PC-3 (cell line): ENCODE measurements at regions not wholly inside any gene's neighbourhood (a gene's known extent, or its start where the extent isn't known, plus 50 kb on each side); places are given as distances from the start of the nearest gene placed in this dataset.

Experiments used
- ATAC-seq: fragments of 200-7000 bp; cut with Tn5 transposase; 2 replicates; pipeline ENCODE4 v1.9.1; 2020; ENCODE audit warnings: mild to moderate bottlenecking, moderate library complexity
- BruUV-seq: library from RNA; stranded (reverse); fragments of 400-500 nt; replicated peaks from 2 replicates; lab custom pipeline; 2021; lab: Mats Ljungman, UMichigan
- CTCF ChIA-PET: fragments of 300-600 bp; sonication (Branson Sonifier 250); formaldehyde crosslinking; loops from one replicate; lab custom pipeline; 2022; ENCODE audit warnings: antibody characterized with exemption; lab: Charles Lee
- POLR2A ChIA-PET: fragments of 300-600 bp; sonication (Branson Sonifier 250); formaldehyde crosslinking; loops from one replicate; lab custom pipeline; 2022; ENCODE audit warnings: antibody characterized with exemption; ENCODE audit not compliant: unreplicated experiment; lab: Charles Lee
- DNase-seq: peaks from one replicate; pipeline ENCODE4 v3.0.0-alpha.2; 2015
- H2AFZ ChIP-seq: fragments of 300-600 bp; sonication (generic); 2 replicates; pipeline ENCODE4 v1.6.0; 2016; ENCODE audit warnings: antibody characterized with exemption, low read length
- H3F3A ChIP-seq: fragments of 300-600 bp; sonication (generic); one replicate; pipeline ENCODE4 v1.6.0; 2017; ENCODE audit warnings: antibody characterized with exemption, low read length, control low read depth, mild to moderate bottlenecking; ENCODE audit not compliant: unreplicated experiment
- H3K27ac ChIP-seq: fragments of 300-600 bp; sonication (generic); 2 replicates; pipeline ENCODE4 v1.5.1; 2016; ENCODE audit warnings: mild to moderate bottlenecking, low read length
- H3K27me3 ChIP-seq: fragments of 300-600 bp; sonication (generic); 2 replicates; pipeline ENCODE4 v1.6.1; 2016; ENCODE audit warnings: low read length, mixed read lengths
- H3K36me3 ChIP-seq: fragments of 300-600 bp; sonication (generic); 2 replicates; pipeline ENCODE4 v1.6.1; 2016; ENCODE audit warnings: low read depth, mixed run types, low read length, mixed read lengths
- H3K4me1 ChIP-seq: fragments of 300-600 bp; sonication (generic); 2 replicates; pipeline ENCODE4 v1.5.1; 2016; ENCODE audit warnings: low read length; ENCODE audit not compliant: insufficient read depth
- H3K4me2 ChIP-seq: fragments of 300-600 bp; sonication (generic); 2 replicates; pipeline ENCODE4 v1.6.0; 2016; ENCODE audit warnings: low read length
- H3K4me3 ChIP-seq: fragments of 300-600 bp; sonication (generic); 2 replicates; pipeline ENCODE4 v1.5.1; 2016; ENCODE audit warnings: mild to moderate bottlenecking, low read length, mixed read lengths
- H3K79me2 ChIP-seq: fragments of 300-600 bp; sonication (generic); 2 replicates; pipeline ENCODE4 v1.6.1; 2017; ENCODE audit warnings: low read length, mixed read lengths
- H3K9ac ChIP-seq: fragments of 300-600 bp; sonication (generic); 2 replicates; pipeline ENCODE4 v1.6.0; 2016; ENCODE audit warnings: mild to moderate bottlenecking, low read length
- H3K9me2 ChIP-seq: fragments of 300-600 bp; sonication (generic); replicated peaks from 2 replicates; pipeline ENCODE4 v1.6.1; 2016; ENCODE audit warnings: mixed run types, low read length, mixed read lengths
- H3K9me3 ChIP-seq: fragments of 300-600 bp; sonication (generic); 2 replicates; pipeline ENCODE4 v1.6.1; 2016; ENCODE audit warnings: low read length, mixed read lengths
- H4K20me1 ChIP-seq: fragments of 300-600 bp; sonication (generic); 2 replicates; pipeline ENCODE4 v1.6.1; 2016; ENCODE audit warnings: low read length, mixed read lengths
- CTCF ChIP-seq: fragments of 300-600 bp; sonication (generic); conservative IDR thresholded peaks from 2 replicates; pipeline ENCODE4 v1.5.1; 2017; ENCODE audit warnings: antibody characterized with exemption, low read depth, mild to moderate bottlenecking, low read length
- EZH2 ChIP-seq: fragments of 300-600 bp; sonication (generic); IDR thresholded peaks from one replicate; pipeline ENCODE4 v1.6.1; 2017; ENCODE audit warnings: antibody characterized with exemption, mild to moderate bottlenecking, low read length; ENCODE audit not compliant: unreplicated experiment
- EZH2phosphoT487 ChIP-seq: fragments of 300-600 bp; sonication (generic); IDR thresholded peaks from 2 replicates; pipeline ENCODE4 v1.6.1; 2018; ENCODE audit warnings: mild to moderate bottlenecking, antibody characterized with exemption, low read length, borderline replicate concordance
- intact Hi-C: fragments of 100-400 bp; cut with micrococcal nuclease; formaldehyde crosslinking; loops from 2 replicates; pipeline ENCODE4 v1.9.0; 2023

- intact Hi-C loops, result no loop called here
Measured at GRCh38 chr3:119091936-119092677, 53.9 kb upstream of the TEX55 start.

GRCh38 chr3:119087799-119088198 is 53.2 kb upstream of the IGSF11 start:
- Histone ChIP-seq H3K4me3 (no peak overlapping the region), H3F3A (no peaks in the 10 kb centered on the region), H2AFZ (no peak overlapping the region), H3K27me3 (peaks cover 5% of the 10 kb centered on the region; the same call in 1 of the 2 replicates), H3K27ac (no peak overlapping the region), H3K79me2 (no peaks in the 10 kb centered on the region), H3K9me3 (no peaks in the 10 kb centered on the region), H3K4me1 (peaks cover 9% of the 10 kb centered on the region), H3K9ac (no peak overlapping the region), H3K4me2 (no peak overlapping the region), H4K20me1 (no peaks in the 10 kb centered on the region), H3K9me2 (no peaks in the 10 kb centered on the region; the same call in 1 of the 2 replicates), H3K36me3 (no peaks in the 10 kb centered on the region)
- BruUV-seq, result no TSS peak
- intact Hi-C loops, result no loop called here
- CTCF ChIA-PET, result no interaction called here
- TF ChIP-seq CTCF, result no peak
- TF ChIP-seq EZH2phosphoT487, result no peak
- TF ChIP-seq EZH2, result no peak
- DNase-seq, result no peak
- POLR2A ChIA-PET, result no interaction called here
- no peak for ATAC-seq

More at GRCh38 chr3:119091936-119092677, 53.9 kb upstream of the TEX55 start:
- TF ChIP-seq EZH2 (no peak), CTCF (no peak)
- CTCF ChIA-PET, result no interaction called here
- Histone ChIP-seq H3K4me3 (no peak overlapping the region), H3K4me2 (no peak overlapping the region), H2AFZ (no peak overlapping the region), H3K36me3 (no peaks in the 10 kb centered on the region), H3K9me3 (no peaks in the 10 kb centered on the region), H4K20me1 (no peaks in the 10 kb centered on the region), H3K4me1 (no peaks in the 10 kb centered on the region), H3K27ac (no peak overlapping the region), H3K27me3 (peaks cover 5% of the 10 kb centered on the region; the same call in 1 of the 2 replicates), H3K9ac (no peak overlapping the region), H3F3A (no peaks in the 10 kb centered on the region), H3K79me2 (no peaks in the 10 kb centered on the region), H3K9me2 (no peaks in the 10 kb centered on the region)
- BruUV-seq, result no TSS peak
- DNase-seq, result no peak
- POLR2A ChIA-PET, result no interaction called here
- no peak for ATAC-seq

- no peaks in the 10 kb centered on the region for H3F3A ChIP-seq
- H3K27ac ChIP-seq, result no peak overlapping the region
- intact Hi-C loops, result no loop called here
- H3K9me3 ChIP-seq, result no peaks in the 10 kb centered on the region
- no peak overlapping the region for H3K9ac ChIP-seq
- peaks cover 9% of the 10 kb centered on the region for H3K4me1 ChIP-seq
- H3K79me2 ChIP-seq, result no peaks in the 10 kb centered on the region
- no peaks in the 10 kb centered on the region; the same call in 1 of the 2 replicates for H3K9me2 ChIP-seq
- no TSS peak for BruUV-seq
- DNase-seq, result no peak
- H3K36me3 ChIP-seq, result no peaks in the 10 kb centered on the region
- ATAC-seq, result no peak
- no peak overlapping the region for H2AFZ ChIP-seq
- H3K27me3 ChIP-seq, result peaks cover 5% of the 10 kb centered on the region; the same call in 1 of the 2 replicates
- no peak overlapping the region for H3K4me2 ChIP-seq
- no peak overlapping the region for H3K4me3 ChIP-seq
- CTCF ChIA-PET, result no interaction called here
- TF ChIP-seq EZH2 (no peak), EZH2phosphoT487 (no peak), CTCF (no peak; the same call in 1 of the 2 replicates)
- POLR2A ChIA-PET, result no interaction called here
- no peaks in the 10 kb centered on the region for H4K20me1 ChIP-seq
Measured at GRCh38 chr3:119085070-119085439, 50.4 kb upstream of the IGSF11 start.
